H1 (cell line): ENCODE measurements at regions not wholly inside any gene's neighbourhood (a gene's known extent, or its start where the extent isn't known, plus 50 kb on each side); places are given as distances from the start of the nearest gene placed in this dataset.

Experiments
- CTCF ChIA-PET: fragments of 300-600 bp; sonication (Branson Sonifier 250); formaldehyde crosslinking; loops from one replicate; lab custom pipeline; 2021; ENCODE audit not compliant: partially characterized antibody; lab: Charles Lee
- POLR2A ChIA-PET: fragments of 300-600 bp; sonication (Branson Sonifier 250); formaldehyde crosslinking; loops from one replicate; lab custom pipeline; 2021; ENCODE audit warnings: inconsistent platforms; ENCODE audit not compliant: partially characterized antibody; lab: Charles Lee
- DNase-seq, 2 experiments: peaks; one replicate each; pipeline versions ENCODE4 v3.0.0 to v3.0.0-alpha.2; 2010 to 2022; ENCODE audit warnings: low spot score in 2 of 2, low read depth in 1 of 2, mixed read lengths in 1 of 2
- FAIRE-seq: peaks from 2 replicates; lab custom pipeline; 2011; peaks lifted over from hg19 to GRCh38; lab: Jason Lieb, UNC
- H2AFZ ChIP-seq: 2 replicates; pipeline ENCODE4 v1.8.1; 2012; ENCODE audit warnings: low read length, inconsistent platforms
- H2AK5ac ChIP-seq: 2 replicates; pipeline ENCODE4 v1.6.1; 2013; ENCODE audit warnings: low read depth, low read length
- H2BK120ac ChIP-seq: replicated peaks from 2 replicates; pipeline ENCODE3; 2013; ENCODE audit warnings: low read depth, low read length, inconsistent platforms
- H2BK12ac ChIP-seq: 2 replicates; pipeline ENCODE4 v1.6.1; 2013; ENCODE audit warnings: low read depth, low read length
- H2BK15ac ChIP-seq: 2 replicates; pipeline ENCODE4 v1.6.1; 2013; ENCODE audit warnings: low read length
- H2BK20ac ChIP-seq: 2 replicates; pipeline ENCODE4 v1.6.1; 2013; ENCODE audit warnings: low read length
- H2BK5ac ChIP-seq: 2 replicates; pipeline ENCODE4 v1.6.1; 2013; ENCODE audit warnings: low read depth, low read length
- H3K14ac ChIP-seq: 2 replicates; pipeline ENCODE4 v1.6.1; 2013; ENCODE audit warnings: inconsistent platforms; ENCODE audit not compliant: insufficient read length
- H3K18ac ChIP-seq: 2 replicates; pipeline ENCODE4 v1.6.1; 2013; ENCODE audit warnings: low read length; ENCODE audit errors: extremely low read depth
- H3K23ac ChIP-seq: 2 replicates; pipeline ENCODE4 v1.6.1; 2013; ENCODE audit warnings: inconsistent platforms; ENCODE audit not compliant: insufficient read length
- H3K23me2 ChIP-seq: 2 replicates; pipeline ENCODE4 v1.6.1; 2013; ENCODE audit warnings: low read depth, low read length
- H3K27ac ChIP-seq: 2 replicates; pipeline ENCODE4 v1.6.1; 2011; ENCODE audit warnings: low read depth, low read length, inconsistent platforms
- H3K27me3 ChIP-seq, 4 experiments: replicated peaks in 1 of 4; 1 replicate in 1 of 4; 2 replicates in 3 of 4; pipeline versions ENCODE4 v1.6.1 to v1.8.1; 2011 to 2013; ENCODE audit warnings: low read length in 3 of 4, mild to moderate bottlenecking in 3 of 4, inconsistent platforms in 2 of 4, mixed read lengths in 2 of 4, moderate library complexity in 1 of 4; ENCODE audit not compliant: control insufficient read depth in 3 of 4, insufficient read depth in 3 of 4; ENCODE audit errors: extremely low read depth in 1 of 4
- H3K36me3 ChIP-seq, 4 experiments: 2 replicates each; pipeline versions ENCODE4 v1.6.1 to v1.8.1; 2011 to 2013; ENCODE audit warnings: mild to moderate bottlenecking in 4 of 4, low read length in 3 of 4, moderate library complexity in 2 of 4, control low read depth in 1 of 4, inconsistent platforms in 1 of 4; ENCODE audit not compliant: insufficient read depth in 4 of 4, control insufficient read depth in 2 of 4
- H3K4ac ChIP-seq: replicated peaks from 2 replicates; pipeline ENCODE3; 2013; ENCODE audit warnings: low read length, low read depth, mixed read lengths, inconsistent platforms; ENCODE audit not compliant: insufficient read length
- H3K4me1 ChIP-seq, 4 experiments: replicated peaks in 1 of 4; 1 replicate in 1 of 4; 2 replicates in 3 of 4; pipeline versions ENCODE4 v1.6.1 to v1.8.1; 2011 to 2013; ENCODE audit warnings: low read length in 3 of 4, inconsistent platforms in 2 of 4, mixed read lengths in 1 of 4; ENCODE audit not compliant: insufficient read depth in 4 of 4, control insufficient read depth in 3 of 4
- H3K4me2 ChIP-seq, 2 experiments: 2 replicates each; pipeline versions ENCODE4 v1.6.1 to v1.8.1; 2011 to 2013; ENCODE audit warnings: low read depth in 2 of 2, low read length in 2 of 2, control low read depth in 1 of 2, inconsistent platforms in 1 of 2, mild to moderate bottlenecking in 1 of 2; ENCODE audit not compliant: insufficient read depth in 1 of 2
- H3K4me3 ChIP-seq, 4 experiments: fragments of 200-600, 300-600 bp in 1 of 4; sonication (generic), shearing (Covaris generic), sonication (Bioruptor Twin) in 1 of 4; 2 replicates each; pipeline versions ENCODE4 v1.5.1 to v1.8.1; 2011 to 2016; ENCODE audit warnings: low read length in 4 of 4, low read depth in 3 of 4, control low read depth in 2 of 4, inconsistent platforms in 2 of 4, mild to moderate bottlenecking in 2 of 4, mixed read lengths in 1 of 4, moderate library complexity in 1 of 4; ENCODE audit not compliant: insufficient read depth in 2 of 4; ENCODE audit errors: extremely low read depth in 1 of 4
- H3K56ac ChIP-seq: replicated peaks from 2 replicates; pipeline ENCODE3; 2013; ENCODE audit warnings: low read depth, mild to moderate bottlenecking, mixed read lengths, low read length, inconsistent platforms; ENCODE audit not compliant: insufficient read length
- H3K79me1 ChIP-seq: 2 replicates; pipeline ENCODE4 v1.6.1; 2013; ENCODE audit warnings: low read depth, low read length, control low read depth
- H3K79me2 ChIP-seq, 2 experiments: 2 replicates each; pipeline versions ENCODE4 v1.6.1 to v1.8.1; 2012 to 2013; ENCODE audit warnings: low read length in 2 of 2, mild to moderate bottlenecking in 2 of 2, inconsistent platforms in 1 of 2; ENCODE audit not compliant: insufficient read depth in 2 of 2, control insufficient read depth in 1 of 2
- H3K9ac ChIP-seq, 4 experiments: replicated peaks in 1 of 4; 1 replicate in 1 of 4; 2 replicates in 3 of 4; pipeline versions ENCODE4 v1.6.1 to v1.8.1; 2011 to 2013; ENCODE audit warnings: low read depth in 3 of 4, low read length in 3 of 4, control low read depth in 2 of 4, mild to moderate bottlenecking in 2 of 4, moderate library complexity in 2 of 4, inconsistent platforms in 1 of 4; ENCODE audit errors: extremely low read depth in 1 of 4
- H3K9me3 ChIP-seq, 2 experiments: 2 replicates each; pipeline versions ENCODE4 v1.6.1 to v1.8.1; 2012 to 2013; ENCODE audit warnings: mild to moderate bottlenecking in 2 of 2, moderate library complexity in 2 of 2, control low read depth in 1 of 2, inconsistent platforms in 1 of 2, low read depth in 1 of 2, low read length in 1 of 2, mixed read lengths in 1 of 2; ENCODE audit not compliant: insufficient read depth in 2 of 2
- H4K20me1 ChIP-seq, 2 experiments: replicated peaks in 1 of 2; 2 replicates each; pipeline versions ENCODE3 to v1.8.1; 2011 to 2013; ENCODE audit warnings: inconsistent platforms in 2 of 2, low read length in 2 of 2, mild to moderate bottlenecking in 1 of 2; ENCODE audit not compliant: insufficient read depth in 2 of 2, control insufficient read depth in 1 of 2
- H4K5ac ChIP-seq: 2 replicates; pipeline ENCODE4 v1.6.1; 2013; ENCODE audit warnings: low read length, low read depth, mixed read lengths, inconsistent platforms; ENCODE audit not compliant: insufficient read length
- H4K8ac ChIP-seq: 2 replicates; pipeline ENCODE4 v1.8.0; 2013; ENCODE audit warnings: mild to moderate bottlenecking, moderate library complexity, low read length, inconsistent platforms; ENCODE audit not compliant: insufficient read depth; ENCODE audit errors: extremely low read depth
- H4K91ac ChIP-seq: replicated peaks from 2 replicates; pipeline ENCODE3; 2013; ENCODE audit warnings: low read length, mixed read lengths, inconsistent platforms; ENCODE audit not compliant: insufficient read length
- BACH1 ChIP-seq: IDR thresholded peaks from 2 replicates; pipeline ENCODE4 v1.6.1; 2012; ENCODE audit warnings: low read length, improper control_type of control experiment
- KDM1A ChIP-seq: fragments of 200-600, 300-600 bp; sonication (generic); IDR thresholded peaks from 2 replicates; pipeline ENCODE4 v1.7.1; 2016; ENCODE audit warnings: mild to moderate bottlenecking, low read length, borderline replicate concordance
- MAFK ChIP-seq: IDR thresholded peaks from 2 replicates; pipeline ENCODE4 v1.6.1; 2012; ENCODE audit warnings: low read depth, mild to moderate bottlenecking, improper control_type of control experiment, low read length
- WGBS, 2 experiments: shearing (Covaris generic) in 1 of 2; methylation state at CpG; one replicate each; pipeline versions ENCODE4 v1.1.6 to v1.1.7; 2013 to 2015; ENCODE audit warnings: low lambda C conversion rate in 2 of 2, mixed read lengths in 2 of 2, inconsistent platforms in 1 of 2, low coverage in 1 of 2, missing lambda C conversion rate in 1 of 2; ENCODE audit not compliant: insufficient replicate concordance in 2 of 2, insufficient coverage in 1 of 2, insufficient read length in 1 of 2; ENCODE audit errors: extremely low coverage in 1 of 2, missing lambda C conversion rate in 1 of 2; 5-methylcytosine and 5-hydroxymethylcytosine counted together

- FAIRE-seq = no peak
- no peak overlapping the region for H3K27ac ChIP-seq
Observed at GRCh38 chr3:156620260-156620659, 54.1 kb upstream of the TIPARP start.

More at GRCh38 chr3:156620260-156620659, 54.1 kb upstream of the TIPARP start:
- Histone ChIP-seq H3K4me1 (no peaks in the 10 kb centered on the region; a peak in 1 of 7 replicates), H2AK5ac (no peak overlapping the region), H3K23ac (no peak overlapping the region), H4K8ac (no peak overlapping the region), H3K9ac (no peak overlapping the region), H3K56ac (no peak overlapping the region), H3K14ac (no peak overlapping the region), H2BK15ac (no peak overlapping the region), H4K5ac (no peak overlapping the region), H3K23me2 (no peaks in the 10 kb centered on the region), H2BK120ac (no peak overlapping the region), H4K91ac (no peak overlapping the region), H3K36me3 (no peaks in the 10 kb centered on the region), H3K9me3 (no peaks in the 10 kb centered on the region; a peak in 1 of 4 replicates), H3K79me1 (no peaks in the 10 kb centered on the region), H2AFZ (peak overlapping the region; percentile 88), H3K4ac (no peak overlapping the region), H3K27me3 (no peaks in the 10 kb centered on the region), H2BK5ac (no peak overlapping the region), H2BK12ac (no peak overlapping the region), H3K4me3 (no peak overlapping the region), H2BK20ac (no peak overlapping the region), H4K20me1 (no peaks in the 10 kb centered on the region), H3K18ac (no peak overlapping the region), H3K4me2 (no peak overlapping the region), H3K79me2 (no peaks in the 10 kb centered on the region)
- 81% methylated on average over 2 of the region's 2 CpGs; no CpG with 5 or more reads in 1 of the 2 experiments for WGBS, 2 experiments
- CTCF ChIA-PET = no interaction called here
- POLR2A ChIA-PET = no interaction called here
- peak; percentile 81 for TF ChIP-seq BACH1
- TF ChIP-seq KDM1A = no peak
- peak; percentile 33; the same call in 1 of the 2 replicates for TF ChIP-seq MAFK
- DNase-seq = no peak
